NB4 (cell line): ENCODE measurements at regions not wholly inside any gene's neighbourhood (a gene's known extent, or its start where the extent isn't known, plus 50 kb on each side); places are given as distances from the start of the nearest gene placed in this dataset.

Source experiments
- MAX ChIP-seq: IDR thresholded peaks from 2 replicates; pipeline ENCODE4 v1.6.1; 2011; ENCODE audit warnings: low read depth, low read length
- MYC ChIP-seq: IDR thresholded peaks from 2 replicates; pipeline ENCODE4 v1.6.1; 2011; ENCODE audit warnings: low read depth, low read length
- TF ChIP-seq, protein P1 (sequence below): IDR thresholded peaks from one replicate; pipeline ENCODE4 v1.5.1; 2012; ENCODE audit warnings: low read depth, low read length

DNA sequence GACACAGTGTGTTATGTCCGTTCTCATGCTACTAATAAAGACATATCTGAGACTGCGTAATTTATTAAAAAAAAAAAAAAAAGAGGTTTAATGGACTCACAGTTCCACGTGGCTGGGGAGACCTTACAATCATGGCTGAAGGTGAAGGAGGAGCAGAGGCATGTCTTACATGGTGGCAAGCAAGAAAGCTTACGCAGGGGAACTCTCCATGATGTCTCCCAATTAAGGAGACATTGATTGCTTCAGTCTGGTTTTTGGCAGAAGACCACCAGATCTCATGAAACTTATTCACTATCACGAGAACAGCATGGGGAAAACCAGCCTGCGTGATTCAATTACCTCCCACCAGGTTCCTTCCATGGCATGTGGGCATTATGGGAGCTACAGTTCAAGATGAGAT, 221.8 kb downstream of the ASMT start:
- TF ChIP-seq, protein P1, sequence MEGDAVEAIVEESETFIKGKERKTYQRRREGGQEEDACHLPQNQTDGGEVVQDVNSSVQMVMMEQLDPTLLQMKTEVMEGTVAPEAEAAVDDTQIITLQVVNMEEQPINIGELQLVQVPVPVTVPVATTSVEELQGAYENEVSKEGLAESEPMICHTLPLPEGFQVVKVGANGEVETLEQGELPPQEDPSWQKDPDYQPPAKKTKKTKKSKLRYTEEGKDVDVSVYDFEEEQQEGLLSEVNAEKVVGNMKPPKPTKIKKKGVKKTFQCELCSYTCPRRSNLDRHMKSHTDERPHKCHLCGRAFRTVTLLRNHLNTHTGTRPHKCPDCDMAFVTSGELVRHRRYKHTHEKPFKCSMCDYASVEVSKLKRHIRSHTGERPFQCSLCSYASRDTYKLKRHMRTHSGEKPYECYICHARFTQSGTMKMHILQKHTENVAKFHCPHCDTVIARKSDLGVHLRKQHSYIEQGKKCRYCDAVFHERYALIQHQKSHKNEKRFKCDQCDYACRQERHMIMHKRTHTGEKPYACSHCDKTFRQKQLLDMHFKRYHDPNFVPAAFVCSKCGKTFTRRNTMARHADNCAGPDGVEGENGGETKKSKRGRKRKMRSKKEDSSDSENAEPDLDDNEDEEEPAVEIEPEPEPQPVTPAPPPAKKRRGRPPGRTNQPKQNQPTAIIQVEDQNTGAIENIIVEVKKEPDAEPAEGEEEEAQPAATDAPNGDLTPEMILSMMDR = no peak
- TF ChIP-seq MAX = no peak
- no peak for TF ChIP-seq MYC
